HepG2 (cell line): ENCODE measurements at regions not wholly inside any gene's neighbourhood (a gene's known extent, or its start where the extent isn't known, plus 50 kb on each side); places are given as distances from the start of the nearest gene placed in this dataset.

ENCODE experiments used
- ATF4 ChIP-seq, 2 experiments: fragments of 450-650 bp in 1 of 2; sonication (generic) in 1 of 2; formaldehyde crosslinking; IDR thresholded peaks; 2 replicates each; pipeline versions ENCODE4 v1.5.0 to v1.8.0; 2020 to 2022; ENCODE audit warnings: mild to moderate bottlenecking in 1 of 2, missing genetic modification reagents in 1 of 2
- CBX2 ChIP-seq, 2 experiments: fragments of 200-600 bp in 1 of 2; sonication (generic); formaldehyde crosslinking in 1 of 2; IDR thresholded peaks; 2 replicates each; pipeline versions ENCODE4 v1.7.0 to v1.8.1; 2018 to 2022; ENCODE audit warnings: low read depth in 2 of 2, low read length in 1 of 2, mild to moderate bottlenecking in 1 of 2, missing genetic modification reagents in 1 of 2
- DDIT3 ChIP-seq: sonication (generic); formaldehyde crosslinking; IDR thresholded peaks from 2 replicates; pipeline ENCODE4 v1.4.0; 2020; ENCODE audit warnings: mild to moderate bottlenecking, missing genetic modification reagents
- ELF1 ChIP-seq: sonication (generic); formaldehyde crosslinking; IDR thresholded peaks from 2 replicates; pipeline ENCODE4 v1.4.0; 2020; ENCODE audit warnings: missing genetic modification reagents
- FOSL2 ChIP-seq: sonication (generic); formaldehyde crosslinking; IDR thresholded peaks from 2 replicates; pipeline ENCODE4 v1.4.0; 2020; ENCODE audit warnings: missing genetic modification reagents
- IRF9 ChIP-seq: sonication (generic); formaldehyde crosslinking; IDR thresholded peaks from 2 replicates; pipeline ENCODE4 v1.8.0; 2022; ENCODE audit warnings: missing genetic modification reagents, mild to moderate bottlenecking, borderline replicate concordance
- KDM6A ChIP-seq: IDR thresholded peaks from 2 replicates; pipeline ENCODE4 v1.6.1; 2016; ENCODE audit warnings: low read depth
- MEF2D ChIP-seq: sonication (generic); formaldehyde crosslinking; IDR thresholded peaks from 2 replicates; pipeline ENCODE4 v1.5.1; 2020; ENCODE audit warnings: mild to moderate bottlenecking, missing genetic modification reagents
- NFKB2 ChIP-seq: sonication (generic); formaldehyde crosslinking; IDR thresholded peaks from 2 replicates; pipeline ENCODE4 v1.4.0; 2020; ENCODE audit warnings: missing genetic modification reagents, borderline replicate concordance
- NFKBIZ ChIP-seq: IDR thresholded peaks from 2 replicates; pipeline ENCODE4 v1.6.1; 2018; ENCODE audit warnings: missing genetic modification reagents, missing compliant biosample characterization
- REXO4 ChIP-seq: sonication (generic); formaldehyde crosslinking; IDR thresholded peaks from 2 replicates; pipeline ENCODE4 v1.8.0; 2022; ENCODE audit warnings: missing genetic modification reagents, mild to moderate bottlenecking, borderline replicate concordance
- TAF1 ChIP-seq: sonication (generic); formaldehyde crosslinking; IDR thresholded peaks from 2 replicates; pipeline ENCODE4 v1.4.0; 2020; ENCODE audit warnings: missing genetic modification reagents
- THYN1 ChIP-seq: sonication (generic); formaldehyde crosslinking; IDR thresholded peaks from 2 replicates; pipeline ENCODE4 v1.8.1; 2023; ENCODE audit warnings: low read depth, mild to moderate bottlenecking, moderate library complexity, missing genetic modification reagents, borderline replicate concordance
- U2AF2 ChIP-seq: fragments of 200-400 bp; formaldehyde crosslinking; IDR thresholded peaks from 2 replicates; pipeline ENCODE4 v1.6.1; 2017; ENCODE audit warnings: low read depth, mild to moderate bottlenecking, low read length
- USF2 ChIP-seq, 2 experiments: sonication (generic) in 1 of 2; formaldehyde crosslinking in 1 of 2; IDR thresholded peaks; 2 replicates each; pipeline versions ENCODE4 v1.5.1 to v1.6.1; 2011 to 2020; ENCODE audit warnings: borderline replicate concordance in 1 of 2, low read depth in 1 of 2, low read length in 1 of 2, mild to moderate bottlenecking in 1 of 2, missing genetic modification reagents in 1 of 2, moderate library complexity in 1 of 2
- ZBTB21 ChIP-seq: sonication (generic); formaldehyde crosslinking; IDR thresholded peaks from 2 replicates; pipeline ENCODE4 v1.4.0; 2020; ENCODE audit warnings: missing genetic modification reagents
- ZBTB7A ChIP-seq: sonication (generic); formaldehyde crosslinking; IDR thresholded peaks from 2 replicates; pipeline ENCODE4 v1.8.0; 2022; ENCODE audit warnings: mild to moderate bottlenecking, missing genetic modification reagents
- ZFP41 ChIP-seq: sonication (generic); formaldehyde crosslinking; IDR thresholded peaks from 2 replicates; pipeline ENCODE4 v1.4.0; 2020; ENCODE audit warnings: mild to moderate bottlenecking, missing genetic modification reagents, borderline replicate concordance
- ZNF33A ChIP-seq: sonication (generic); formaldehyde crosslinking; IDR thresholded peaks from 2 replicates; pipeline ENCODE4 v1.5.1; 2020; ENCODE audit warnings: missing genetic modification reagents, mild to moderate bottlenecking, moderate library complexity, borderline replicate concordance
- ZNF382 ChIP-seq: sonication (generic); formaldehyde crosslinking; IDR thresholded peaks from 2 replicates; pipeline ENCODE4 v1.5.0; 2020; ENCODE audit warnings: missing genetic modification reagents, mild to moderate bottlenecking, borderline replicate concordance
- ZNF430 ChIP-seq: sonication (generic); formaldehyde crosslinking; IDR thresholded peaks from 2 replicates; pipeline ENCODE4 v1.9.0; 2021; ENCODE audit warnings: mild to moderate bottlenecking, missing genetic modification reagents
- ZNF572 ChIP-seq: sonication (generic); formaldehyde crosslinking; IDR thresholded peaks from 2 replicates; pipeline ENCODE4 v1.5.1; 2020; ENCODE audit warnings: mild to moderate bottlenecking, missing genetic modification reagents
- ZNF691 ChIP-seq: sonication (generic); formaldehyde crosslinking; IDR thresholded peaks from 2 replicates; pipeline ENCODE4 v1.4.0; 2020; ENCODE audit warnings: missing genetic modification reagents, low read depth, mild to moderate bottlenecking, borderline replicate concordance
- ZNF749 ChIP-seq: sonication (generic); formaldehyde crosslinking; IDR thresholded peaks from 2 replicates; pipeline ENCODE4 v1.8.0; 2022; ENCODE audit warnings: mild to moderate bottlenecking, missing genetic modification reagents, moderate library complexity, borderline replicate concordance
- ZNF839 ChIP-seq: sonication (generic); formaldehyde crosslinking; IDR thresholded peaks from 2 replicates; pipeline ENCODE4 v1.4.0; 2020; ENCODE audit warnings: missing genetic modification reagents, mild to moderate bottlenecking, borderline replicate concordance

GRCh38 chr3:30319713-30320112, 286.7 kb upstream of the TGFBR2 start (continued):
- TF ChIP-seq ZFP41 (CRISPR knock-in tag) (no peak), CBX2 (IDR thresholded peaks at IDR 0.05; ENCODE audit: low read depth, low read length) (no peak), CBX2 (CRISPR knock-in tag; IDR thresholded peaks at IDR 0.05; ENCODE audit: low read depth) (no peak), KDM6A (no peak), IRF9 (CRISPR knock-in tag) (no peak), USF2 (IDR thresholded peaks at IDR 0.05; ENCODE audit: low read depth, low read length) (no peak), USF2 (CRISPR knock-in tag; IDR thresholded peaks at IDR 0.05; ENCODE audit: borderline replicate concordance) (no peak), ZNF382 (CRISPR knock-in tag) (no peak), NFKB2 (no peak), ATF4 (CRISPR knock-in tag; IDR thresholded peaks at IDR 0.05) (no peak), NFKBIZ (CRISPR knock-in tag) (no peak), ZNF839 (no peak), ZNF33A (CRISPR knock-in tag) (no peak), MEF2D (CRISPR knock-in tag) (no peak), ELF1 (no peak), TAF1 (CRISPR knock-in tag) (no peak), ZNF430 (CRISPR knock-in tag) (no peak), REXO4 (no peak), ZNF572 (CRISPR knock-in tag) (no peak), ZNF691 (CRISPR knock-in tag) (no peak), ZBTB7A (CRISPR knock-in tag) (no peak), U2AF2 (no peak), ZBTB21 (CRISPR knock-in tag) (no peak), FOSL2 (CRISPR knock-in tag) (peak; percentile 71), DDIT3 (CRISPR knock-in tag) (no peak), ZNF749 (CRISPR knock-in tag) (no peak), THYN1 (no peak)
